Panc1 (cell line): ENCODE measurements at regions not wholly inside any gene's neighbourhood (a gene's known extent, or its start where the extent isn't known, plus 50 kb on each side); places are given as distances from the start of the nearest gene placed in this dataset.
"Not testable (repeated sequence)": the region's sequence is repeated elsewhere in the genome, so short reads cannot be mapped to it uniquely, and the experiment has no call there.

Experiments used
- CTCF ChIP-seq: fragments of 450-650 bp; IDR thresholded peaks from 2 replicates; pipeline ENCODE4 v1.5.1; 2017; ENCODE audit warnings: mild to moderate bottlenecking
- REST ChIP-seq, 2 experiments: IDR thresholded peaks; 2 replicates each; pipeline ENCODE4 v1.6.1; 2011 to 2012; ENCODE audit warnings: low read depth in 2 of 2, control low read depth in 1 of 2, low read length in 1 of 2, mild to moderate bottlenecking in 1 of 2, moderate library complexity in 1 of 2; ENCODE audit not compliant: insufficient read depth in 1 of 2
- TCF7L2 ChIP-seq: IDR thresholded peaks from 2 replicates; pipeline ENCODE4 v1.6.1; 2011; ENCODE audit warnings: mild to moderate bottlenecking, low read depth, low read length, inconsistent platforms

- TF ChIP-seq CTCF; REST (IDR thresholded peaks at IDR 0.05; ENCODE audit: insufficient read depth in 1 of 2, low read depth in 2 of 2, low read length in 1 of 2); TCF7L2: not testable (repeated sequence)
Measured at GRCh38 chr20:30291064-30291379, 966.4 kb upstream of the DEFB115 start.
